A673 (cell line): ENCODE measurements at regions not wholly inside any gene's neighbourhood (a gene's known extent, or its start where the extent isn't known, plus 50 kb on each side); places are given as distances from the start of the nearest gene placed in this dataset.

ENCODE experiments used
- EZH2 ChIP-seq: fragments of 200-600 bp; sonication (generic); IDR thresholded peaks from 2 replicates; pipeline ENCODE4 v1.6.1; 2017; ENCODE audit warnings: borderline replicate concordance, low read depth, mild to moderate bottlenecking, mixed read lengths, antibody characterized with exemption, low read length; ENCODE audit not compliant: poor library complexity, severe bottlenecking
- TF ChIP-seq, protein P1 (sequence below): fragments of 300-800, 200-600 bp; sonication (generic); conservative IDR thresholded peaks from 2 replicates; pipeline ENCODE4 v1.5.1; 2017; ENCODE audit warnings: low read depth, mild to moderate bottlenecking, antibody characterized with exemption, low read length, moderate library complexity, mixed read lengths

DNA sequence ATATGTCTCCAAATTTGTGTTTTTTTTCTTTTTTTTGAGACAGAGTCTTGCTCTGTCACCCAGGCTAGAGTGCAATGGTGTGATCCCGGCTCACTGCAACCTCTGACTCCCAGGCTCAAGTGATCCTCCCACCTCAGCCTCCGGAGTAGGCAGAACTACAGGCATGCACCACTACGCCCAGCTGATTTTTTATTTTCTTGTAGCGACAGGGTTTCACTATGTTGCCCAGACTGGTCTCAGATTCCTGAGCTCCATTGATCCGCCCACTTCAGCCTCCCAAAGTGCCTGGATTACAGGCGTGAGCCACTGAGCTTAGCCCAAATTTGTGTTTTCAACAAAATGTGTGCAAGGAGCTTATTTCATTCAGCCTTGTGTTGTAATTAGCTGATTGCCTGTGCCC lies 59.0 kb upstream of the IFFO2 start:
- TF ChIP-seq EZH2: no peak
- TF ChIP-seq, protein P1, sequence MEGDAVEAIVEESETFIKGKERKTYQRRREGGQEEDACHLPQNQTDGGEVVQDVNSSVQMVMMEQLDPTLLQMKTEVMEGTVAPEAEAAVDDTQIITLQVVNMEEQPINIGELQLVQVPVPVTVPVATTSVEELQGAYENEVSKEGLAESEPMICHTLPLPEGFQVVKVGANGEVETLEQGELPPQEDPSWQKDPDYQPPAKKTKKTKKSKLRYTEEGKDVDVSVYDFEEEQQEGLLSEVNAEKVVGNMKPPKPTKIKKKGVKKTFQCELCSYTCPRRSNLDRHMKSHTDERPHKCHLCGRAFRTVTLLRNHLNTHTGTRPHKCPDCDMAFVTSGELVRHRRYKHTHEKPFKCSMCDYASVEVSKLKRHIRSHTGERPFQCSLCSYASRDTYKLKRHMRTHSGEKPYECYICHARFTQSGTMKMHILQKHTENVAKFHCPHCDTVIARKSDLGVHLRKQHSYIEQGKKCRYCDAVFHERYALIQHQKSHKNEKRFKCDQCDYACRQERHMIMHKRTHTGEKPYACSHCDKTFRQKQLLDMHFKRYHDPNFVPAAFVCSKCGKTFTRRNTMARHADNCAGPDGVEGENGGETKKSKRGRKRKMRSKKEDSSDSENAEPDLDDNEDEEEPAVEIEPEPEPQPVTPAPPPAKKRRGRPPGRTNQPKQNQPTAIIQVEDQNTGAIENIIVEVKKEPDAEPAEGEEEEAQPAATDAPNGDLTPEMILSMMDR: no peak
